ENCODE measurements at regions not wholly inside any gene's neighbourhood (a gene's known extent, or its start where the extent isn't known, plus 50 kb on each side); places are given as distances from the start of the nearest gene placed in this dataset.

- no peak overlapping the region for H3K4me3 ChIP-seq (replicated peaks; ENCODE audit: insufficient read depth, low read length)
- H3K27ac ChIP-seq (replicated peaks) = no peak overlapping the region
- TF ChIP-seq SPI1 (IDR thresholded peaks at IDR 0.05; ENCODE audit: borderline replicate concordance, low read depth) = no peak
- no peak for TF ChIP-seq GABPA (IDR thresholded peaks at IDR 0.05; ENCODE audit: low read depth)
- TF ChIP-seq REST (IDR thresholded peaks at IDR 0.05; ENCODE audit: insufficient replicate concordance, low read depth) = no peak
- TF ChIP-seq CTCF (IDR thresholded peaks at IDR 0.05; ENCODE audit: insufficient read depth, low read length) = no peak
- TF ChIP-seq POLR2AphosphoS5 (IDR thresholded peaks at IDR 0.05; ENCODE audit: low read depth) = no peak
- H3K27me3 ChIP-seq (ENCODE audit: insufficient read depth, poor library complexity, severe bottlenecking) = no peaks in the 10 kb centered on the region
- no peak for DNase-seq (ENCODE audit: low read depth in 1 of 2, low spot score in 1 of 2)
These were observed 686.4 kb downstream of the HTR1B start for GRCh38 chr6:76776876-76777275.

- no peak overlapping the region for H3K4me3 ChIP-seq (replicated peaks; ENCODE audit: insufficient read depth, low read length)
- no peak overlapping the region for H3K27ac ChIP-seq (replicated peaks)
- TF ChIP-seq CTCF (IDR thresholded peaks at IDR 0.05; ENCODE audit: insufficient read depth, low read length) = no peak
- TF ChIP-seq REST (IDR thresholded peaks at IDR 0.05; ENCODE audit: insufficient replicate concordance, low read depth) = no peak
- TF ChIP-seq GABPA (IDR thresholded peaks at IDR 0.05; ENCODE audit: low read depth) = no peak
- TF ChIP-seq SPI1 (IDR thresholded peaks at IDR 0.05; ENCODE audit: borderline replicate concordance, low read depth) = no peak
- TF ChIP-seq POLR2AphosphoS5 (IDR thresholded peaks at IDR 0.05; ENCODE audit: low read depth) = no peak
- DNase-seq (ENCODE audit: low read depth in 1 of 2, low spot score in 1 of 2) = no peak
- H3K27me3 ChIP-seq (ENCODE audit: insufficient read depth, poor library complexity, severe bottlenecking) = no peaks in the 10 kb centered on the region
These were observed 688.4 kb downstream of the HTR1B start for GRCh38 chr6:76774781-76775384.

- no peaks in the 10 kb centered on the region for H3K27me3 ChIP-seq (ENCODE audit: insufficient read depth, poor library complexity, severe bottlenecking)
- no peak for TF ChIP-seq REST (IDR thresholded peaks at IDR 0.05; ENCODE audit: insufficient replicate concordance, low read depth)
- TF ChIP-seq SPI1 (IDR thresholded peaks at IDR 0.05; ENCODE audit: borderline replicate concordance, low read depth) = no peak
- no peak for TF ChIP-seq POLR2AphosphoS5 (IDR thresholded peaks at IDR 0.05; ENCODE audit: low read depth)
- no peak for TF ChIP-seq GABPA (IDR thresholded peaks at IDR 0.05; ENCODE audit: low read depth)
- no peak for TF ChIP-seq CTCF (IDR thresholded peaks at IDR 0.05; ENCODE audit: insufficient read depth, low read length)
- H3K27ac ChIP-seq (replicated peaks) = no peak overlapping the region
- no peak for DNase-seq (ENCODE audit: low read depth in 1 of 2, low spot score in 1 of 2)
- H3K4me3 ChIP-seq (replicated peaks; ENCODE audit: insufficient read depth, low read length) = no peak overlapping the region
These were observed 690.3 kb downstream of the HTR1B start for GRCh38 chr6:76772951-76773350.

Measured in HL-60 (cell line).